ENCODE measurements at regions not wholly inside any gene's neighbourhood (a gene's known extent, or its start where the extent isn't known, plus 50 kb on each side); places are given as distances from the start of the nearest gene placed in this dataset.
"Not testable (repeated sequence)": the region's sequence is repeated elsewhere in the genome, so short reads cannot be mapped to it uniquely, and the experiment has no call there.

DNA sequence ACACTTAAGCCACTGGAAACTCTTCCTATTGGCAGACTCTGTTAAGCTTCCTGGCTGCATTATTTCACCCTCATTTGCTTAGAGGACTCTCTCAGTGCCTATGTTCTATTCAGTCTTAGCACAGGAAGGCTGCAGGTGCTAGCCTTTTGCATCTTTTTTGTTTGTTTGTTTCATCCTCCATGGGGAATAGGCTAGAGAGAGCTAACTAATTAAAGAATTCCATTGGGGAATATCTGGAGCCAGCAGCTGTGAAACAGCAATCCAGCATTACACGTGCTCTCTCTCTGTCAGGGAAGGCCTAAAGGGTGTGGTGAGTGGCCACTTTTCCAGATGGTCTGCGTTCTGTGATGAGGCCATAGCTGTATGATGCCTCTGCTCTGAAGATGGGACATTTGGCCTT is 633.6 kb downstream of the SPRY1 start:
- no peak for DNase-seq

- DNase-seq = no peak
Measured at GRCh38 chr4:124032035-124032434, 635.4 kb downstream of the SPRY1 start.

DNA sequence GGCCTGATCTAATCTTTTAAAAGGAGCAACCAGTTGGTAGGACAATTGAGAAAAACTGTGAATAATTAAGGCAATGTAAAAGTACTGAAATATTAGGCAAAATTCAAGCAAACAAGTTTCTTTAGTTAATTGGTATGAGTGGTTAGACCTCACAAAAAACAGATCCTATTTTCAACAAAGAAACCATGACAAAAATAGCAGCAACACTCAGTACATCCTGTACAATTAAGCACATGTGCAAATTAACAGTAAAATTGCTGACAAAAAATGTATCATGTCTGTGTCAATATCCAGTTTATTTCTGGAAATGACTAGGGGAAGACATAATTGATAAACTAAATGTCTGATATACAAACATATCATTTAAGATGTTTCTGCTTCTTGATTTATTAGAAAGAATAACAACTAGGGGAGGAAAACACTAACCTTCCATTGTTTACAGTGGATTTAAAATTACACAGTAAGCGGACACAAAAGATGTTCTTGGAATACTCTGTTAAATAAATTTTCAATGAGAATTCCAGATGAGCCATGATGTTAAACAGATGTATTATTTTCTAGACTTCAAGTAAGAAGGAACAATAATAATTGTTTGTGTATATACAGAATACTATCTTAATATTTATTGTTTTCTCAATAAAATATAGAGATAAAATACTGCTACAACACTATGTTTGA is 638.9 kb downstream of the SPRY1 start:
- no peak for DNase-seq

- DNase-seq = no peak
Measured at GRCh38 chr4:124037236-124037635, 640.6 kb downstream of the SPRY1 start.

GRCh38 chr4:124044330-124044729 is 647.7 kb downstream of the SPRY1 start:
- DNase-seq = no peak

DNA sequence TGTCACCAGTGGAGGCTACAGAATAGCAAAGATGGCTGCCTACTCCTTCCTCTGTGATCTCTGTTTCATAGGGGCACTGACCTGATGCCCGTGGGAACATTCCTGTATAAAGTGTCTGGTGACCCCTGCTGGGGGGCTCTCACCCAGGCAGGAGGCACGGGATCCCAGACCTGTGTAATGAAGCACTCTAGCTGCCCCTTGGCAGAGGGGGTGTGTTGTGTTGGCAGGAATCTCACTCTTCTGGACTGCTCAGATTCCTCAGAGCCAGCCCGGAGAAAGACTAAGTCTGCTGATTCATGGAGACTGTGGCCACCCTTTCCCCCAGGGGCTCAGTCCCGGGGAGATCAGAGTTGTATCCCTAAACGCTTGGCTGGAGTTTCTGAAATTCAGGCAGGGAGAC is 648.3 kb downstream of the SPRY1 start:
- no peak for DNase-seq

DNA sequence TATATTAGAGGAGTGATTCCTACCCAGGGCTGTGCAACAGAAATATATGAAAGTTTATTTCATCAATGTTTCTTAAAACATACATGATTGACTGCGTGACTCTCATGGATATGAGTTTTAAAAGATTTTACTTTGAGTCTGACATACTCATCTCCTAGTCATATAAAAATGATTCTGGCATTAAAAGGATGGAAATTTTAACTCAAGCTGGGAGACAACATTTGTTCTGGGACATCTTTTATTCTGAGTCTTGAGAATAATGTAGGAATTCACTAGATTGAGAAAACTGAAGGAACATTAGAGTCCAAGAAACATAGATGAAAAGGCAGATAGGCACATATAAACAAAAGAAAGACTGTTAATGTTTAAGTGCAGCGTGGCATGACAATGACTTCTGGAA is 649.6 kb downstream of the SPRY1 start:
- DNase-seq = no peak

DNA sequence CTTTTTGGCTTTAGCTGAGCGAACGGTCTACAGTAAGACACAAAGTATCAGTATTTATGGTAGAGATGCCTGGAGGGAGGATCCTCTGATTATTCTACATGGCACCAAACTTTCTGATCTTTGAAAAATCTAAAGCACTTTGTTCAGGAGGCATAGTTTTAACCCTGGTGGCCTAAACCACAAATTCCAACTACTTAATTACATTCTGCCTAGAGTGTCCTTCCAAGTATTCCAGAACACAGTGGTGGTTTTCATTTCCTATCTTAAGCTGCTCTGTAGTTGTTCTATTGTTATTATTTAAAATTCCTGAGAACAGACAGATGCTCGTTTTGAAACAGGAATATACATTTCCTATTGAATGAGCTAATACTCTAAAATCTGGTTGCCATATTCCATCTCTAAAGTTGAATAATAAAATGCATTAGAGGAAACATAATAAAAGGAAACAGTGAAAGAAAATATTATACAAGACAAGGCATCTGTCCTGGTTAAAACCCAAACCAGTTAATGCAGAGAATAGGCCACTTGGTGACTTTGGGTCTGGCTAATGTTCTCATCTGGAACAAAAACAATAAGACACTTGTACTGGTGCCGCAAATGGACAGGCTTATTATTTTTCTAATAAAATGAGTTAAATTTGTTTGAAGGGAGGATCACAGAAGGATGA is 657.4 kb downstream of the SPRY1 start:
- DNase-seq = no peak

DNA sequence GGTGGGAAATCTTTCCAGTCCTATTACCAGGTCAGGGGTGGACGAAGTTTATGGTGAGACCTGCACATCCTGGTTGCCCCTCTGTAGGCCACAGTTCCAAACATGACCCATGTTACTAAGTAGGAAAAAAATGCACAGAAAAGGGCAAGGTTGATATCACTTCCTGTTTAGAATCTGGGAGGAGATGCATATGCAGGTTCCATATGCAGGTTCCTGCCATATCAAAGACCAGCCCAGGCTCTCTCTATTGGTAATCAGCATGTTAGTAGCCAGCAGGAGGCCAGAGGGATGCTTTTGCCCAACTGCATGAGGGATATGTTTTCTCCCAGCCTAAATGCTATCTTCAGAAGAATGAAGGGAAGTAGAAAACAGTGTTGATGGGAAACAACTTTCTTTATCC is 657.2 kb downstream of the ANKRD50 start:
- no peak for DNase-seq

- no peak for DNase-seq
Measured at GRCh38 chr4:124055896-124056295, 656.6 kb downstream of the ANKRD50 start.

DNA sequence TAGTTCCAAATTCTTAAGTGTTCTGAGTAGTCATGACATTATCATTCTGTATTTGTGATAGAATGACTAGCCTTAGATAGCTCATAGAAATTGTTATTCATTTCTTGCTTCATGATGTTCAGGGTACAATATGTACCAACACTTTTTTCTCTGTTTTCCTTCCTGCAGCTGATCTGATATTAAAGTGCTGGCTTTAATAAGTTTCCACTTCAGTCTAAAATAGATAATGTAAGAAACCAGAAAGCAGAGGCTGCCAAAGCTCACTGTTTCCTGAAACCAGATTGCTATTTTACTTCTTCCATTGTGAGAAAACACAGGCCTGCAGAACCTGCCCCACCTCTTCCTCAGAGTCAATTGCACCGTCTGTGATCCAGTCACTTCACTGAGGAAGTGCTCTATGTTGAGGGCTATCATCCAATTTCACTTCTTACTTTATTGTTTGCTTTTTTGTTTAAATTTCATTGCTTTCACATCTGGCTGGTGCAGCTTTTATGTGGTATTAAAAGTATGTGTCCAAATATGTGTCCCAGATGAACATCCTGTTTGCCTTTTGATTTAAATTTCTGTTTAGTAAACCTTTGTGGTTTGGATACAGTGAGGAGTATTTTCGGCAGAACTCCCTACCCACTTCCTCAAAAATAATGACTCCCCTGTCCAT is 652.1 kb downstream of the ANKRD50 start:
- peak in 15 of 51 donors; percentile 0 to 10 (median 1) for DNase-seq

DNA sequence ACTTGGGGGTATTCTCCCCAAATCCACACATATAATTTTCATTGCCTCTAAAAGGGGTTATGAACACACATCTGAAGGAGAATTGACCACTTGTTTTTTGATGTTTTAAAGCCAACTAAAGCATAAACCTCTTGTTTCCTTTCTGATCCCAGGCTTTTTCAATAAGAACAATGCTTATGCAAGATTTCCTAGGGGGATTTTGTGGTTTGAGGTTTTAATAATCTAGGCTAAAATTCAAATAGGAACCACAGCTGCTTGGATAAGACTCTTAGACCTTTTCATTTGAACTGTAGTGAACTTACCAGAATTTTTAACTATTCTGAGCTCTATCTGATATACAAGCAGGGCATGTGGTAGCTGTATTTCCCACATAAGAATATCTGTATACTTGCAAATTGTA is 651.1 kb downstream of the ANKRD50 start:
- DNase-seq = no peak

DNA sequence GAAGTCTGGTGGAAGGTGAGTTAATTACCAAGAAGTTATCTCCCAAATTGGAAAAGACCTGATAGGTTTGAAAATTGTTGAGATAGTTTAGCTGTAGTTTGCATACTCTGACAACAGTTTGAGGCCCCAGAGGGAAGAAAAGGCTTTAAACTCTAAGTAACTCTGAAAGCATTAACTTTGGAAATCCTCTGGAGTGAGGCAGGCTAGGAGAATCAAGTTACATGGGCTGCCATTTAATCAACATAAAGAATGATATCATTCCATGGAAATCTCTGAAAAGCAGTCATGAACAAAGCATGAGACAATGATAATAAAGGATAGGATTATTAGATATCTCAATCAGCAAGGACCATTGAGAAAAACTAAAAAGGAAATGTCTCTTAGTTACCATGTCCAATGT is 647.1 kb downstream of the ANKRD50 start:
- DNase-seq = no peak

GRCh38 chr4:124065936-124066335 is 646.6 kb downstream of the ANKRD50 start:
- DNase-seq = no peak

DNA sequence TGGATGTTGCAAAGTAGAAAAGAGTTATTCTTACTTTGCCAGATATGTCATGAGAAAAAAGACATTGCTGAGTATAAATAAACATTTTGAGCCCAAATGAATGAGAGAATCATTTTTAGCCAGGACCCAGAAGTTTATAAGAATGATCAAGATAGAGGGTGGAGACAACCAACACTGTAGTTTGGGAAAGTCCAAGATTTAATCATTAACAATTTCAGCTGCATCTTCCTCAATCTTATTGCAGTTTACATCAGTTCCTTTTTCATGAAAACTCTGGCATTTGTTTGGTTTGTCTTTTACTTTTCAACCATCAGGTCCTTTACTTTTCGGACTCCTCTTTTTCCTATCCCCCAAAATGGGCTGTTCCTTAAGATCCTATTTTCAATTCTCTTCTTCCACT is 645.9 kb downstream of the ANKRD50 start:
- DNase-seq = no peak

GRCh38 chr4:124067046-124067445 is 645.5 kb downstream of the ANKRD50 start:
- DNase-seq = no peak

GRCh38 chr4:124070688-124071484 is 641.6 kb downstream of the ANKRD50 start:
- DNase-seq = no peak

DNA sequence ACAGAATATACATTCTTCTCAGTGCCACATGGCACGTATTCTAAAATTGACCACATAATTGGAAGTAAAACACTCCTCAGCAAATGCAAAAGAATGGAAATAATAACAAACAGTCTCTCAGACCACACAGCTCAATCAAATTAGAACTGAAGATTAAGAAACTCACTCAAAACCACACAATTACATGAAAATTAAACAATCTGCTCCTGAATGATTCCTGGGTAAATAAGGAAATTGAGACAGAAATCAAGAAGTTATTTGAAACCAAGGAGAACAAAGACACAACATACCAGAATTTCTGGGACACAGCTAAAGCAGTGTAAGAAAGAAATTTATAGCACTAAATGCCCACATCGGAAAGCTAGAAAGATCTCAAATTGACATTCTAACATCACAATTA is 637.3 kb downstream of the ANKRD50 start:
- not testable (repeated sequence) for DNase-seq

DNA sequence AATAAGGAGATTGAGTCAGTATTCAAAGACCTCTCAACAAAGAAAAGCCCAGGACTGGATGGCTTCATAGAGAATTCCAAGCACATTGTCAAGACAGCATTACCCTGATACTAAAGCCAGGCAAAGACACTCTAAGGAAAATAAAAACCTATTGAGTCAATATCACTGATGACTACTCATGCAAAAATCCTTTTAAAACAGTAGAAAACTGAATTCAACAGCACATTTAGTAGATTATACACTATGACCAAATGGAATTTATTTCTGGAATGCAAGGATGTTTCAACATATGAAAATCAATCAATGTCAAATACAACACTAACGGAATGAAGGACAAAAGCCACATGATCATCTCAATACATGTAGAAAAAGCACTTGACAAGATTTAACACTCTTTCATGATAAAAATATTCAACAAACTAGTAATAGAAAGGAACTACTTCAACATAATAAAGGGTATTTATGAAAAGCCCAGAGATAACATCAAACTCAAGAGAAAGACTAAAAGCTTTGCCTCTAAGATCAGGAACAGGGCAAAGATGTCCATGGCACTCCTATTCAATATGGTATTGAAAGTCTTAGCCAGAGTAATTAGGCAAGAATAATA is 633.3 kb downstream of the ANKRD50 start:
- DNase-seq = no peak

- no peak for DNase-seq
Measured at GRCh38 chr4:124083711-124084110, 628.8 kb downstream of the ANKRD50 start.

- DNase-seq = no peak
Measured at GRCh38 chr4:124085561-124086180, 626.9 kb downstream of the ANKRD50 start.

All from hypothalamus (tissue), 51 donors.